GM18867 (cell line): ENCODE measurements at regions not wholly inside any gene's neighbourhood (a gene's known extent, or its start where the extent isn't known, plus 50 kb on each side); places are given as distances from the start of the nearest gene placed in this dataset.

ENCODE experiments used
- ATAC-seq: cut with Tn5 transposase; IDR thresholded peaks from one replicate; pipeline ENCODE4 v1.9.1; 2021; ENCODE audit warnings: mild to moderate bottlenecking, moderate library complexity; ENCODE audit not compliant: unreplicated experiment

GRCh38 chr2:59012234-59012633 lies 771.1 kb upstream of the FANCL start:
- no peak for ATAC-seq

DNA sequence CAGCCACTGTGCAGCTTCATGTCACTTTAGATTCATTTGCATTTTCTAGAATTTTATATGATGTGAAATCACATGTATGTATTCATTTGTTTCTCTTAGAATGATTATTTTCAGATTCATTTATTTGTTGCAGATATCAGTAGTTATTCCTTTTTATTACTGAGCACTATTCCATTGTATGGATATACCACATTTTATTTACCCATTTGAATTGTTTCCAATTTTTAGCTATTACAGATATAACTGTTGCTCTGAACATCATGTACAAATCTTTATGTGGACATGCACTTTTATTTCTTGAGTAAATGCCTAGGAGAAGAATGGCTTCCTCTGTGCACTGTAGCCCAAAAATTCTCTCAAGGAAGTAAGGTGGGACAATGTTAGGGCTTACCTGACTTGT lies 767.8 kb upstream of the FANCL start:
- no peak for ATAC-seq

- no peak for ATAC-seq
Observed at GRCh38 chr2:59005836-59006615, 764.9 kb upstream of the FANCL start.

GRCh38 chr2:59004621-59005020 lies 763.5 kb upstream of the FANCL start:
- no peak for ATAC-seq

GRCh38 chr2:59000796-59001195 lies 759.7 kb upstream of the FANCL start:
- no peak for ATAC-seq

DNA sequence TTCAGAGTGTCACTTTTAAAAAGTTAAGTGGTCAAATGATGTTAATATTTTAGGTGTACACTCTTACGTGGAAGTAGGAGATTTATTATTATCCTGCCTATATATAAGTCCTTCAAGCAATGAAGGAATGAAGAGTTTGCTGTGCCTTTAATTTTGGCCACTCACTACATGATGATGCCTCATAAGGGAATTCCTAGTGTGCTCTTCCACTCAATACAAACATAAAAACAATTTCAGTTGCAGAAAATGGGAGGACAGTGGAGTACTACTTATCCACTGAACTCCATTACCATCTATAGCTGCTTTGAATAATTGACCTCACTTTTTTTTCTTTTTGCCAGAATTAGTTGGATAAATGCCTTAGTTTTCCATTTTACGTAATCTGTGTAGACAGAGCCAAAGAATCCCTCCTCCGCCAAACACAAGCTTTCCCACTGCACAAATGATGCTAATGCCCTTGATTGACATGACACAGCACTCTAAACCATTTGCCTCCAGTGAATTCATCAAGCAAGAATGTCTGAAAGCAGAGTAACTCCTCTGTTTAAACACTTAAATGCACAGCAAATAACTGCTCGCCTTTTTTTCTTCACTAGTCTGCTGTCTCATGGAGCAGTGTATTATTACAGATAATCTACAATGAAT lies 751.1 kb upstream of the FANCL start:
- no peak for ATAC-seq

DNA sequence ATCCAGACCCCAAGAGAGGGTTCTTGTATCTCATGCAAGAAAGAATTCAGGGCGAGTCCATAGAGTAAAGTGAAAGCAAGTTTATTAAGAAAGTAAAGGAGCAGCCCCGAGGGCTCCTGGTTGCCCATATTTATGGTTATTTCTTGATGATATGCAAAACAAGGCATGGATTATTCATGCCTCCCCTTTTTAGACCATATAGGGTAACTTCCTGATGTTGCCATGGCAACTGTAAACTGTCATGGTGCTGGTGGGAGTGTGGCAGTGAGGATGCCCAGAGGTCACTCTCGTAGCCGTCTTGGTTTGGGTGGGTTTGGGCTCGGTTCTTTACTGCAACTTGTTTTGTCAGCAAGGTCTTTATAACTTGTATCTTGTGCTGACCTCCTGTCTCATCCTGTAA lies 750.2 kb upstream of the FANCL start:
- ATAC-seq: no peak

GRCh38 chr2:58985541-58985940 lies 744.4 kb upstream of the FANCL start:
- no peak for ATAC-seq

DNA sequence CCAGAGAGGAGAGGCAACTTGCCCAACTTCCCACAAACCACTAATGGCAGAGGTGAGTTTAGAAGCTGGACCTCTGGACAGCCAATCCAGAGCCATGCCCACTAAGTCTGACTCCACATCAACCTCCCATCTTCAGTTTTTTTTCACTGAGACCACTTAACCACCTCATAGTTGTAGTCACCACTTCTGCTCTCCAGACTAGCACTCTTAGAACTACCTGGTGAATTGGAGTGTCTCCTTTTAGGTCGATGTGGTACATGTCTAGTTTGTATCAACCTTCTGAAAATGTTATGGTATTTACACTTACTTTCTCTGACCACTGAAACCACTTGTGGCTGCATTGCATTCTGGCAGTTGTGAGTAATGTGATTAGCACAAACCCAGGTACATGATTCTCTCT lies 743.6 kb upstream of the FANCL start:
- no peak for ATAC-seq

GRCh38 chr2:58983111-58983510 lies 742.0 kb upstream of the FANCL start:
- no peak for ATAC-seq

- ATAC-seq: no peak
Observed at GRCh38 chr2:58981237-58981636, 740.1 kb upstream of the FANCL start.

DNA sequence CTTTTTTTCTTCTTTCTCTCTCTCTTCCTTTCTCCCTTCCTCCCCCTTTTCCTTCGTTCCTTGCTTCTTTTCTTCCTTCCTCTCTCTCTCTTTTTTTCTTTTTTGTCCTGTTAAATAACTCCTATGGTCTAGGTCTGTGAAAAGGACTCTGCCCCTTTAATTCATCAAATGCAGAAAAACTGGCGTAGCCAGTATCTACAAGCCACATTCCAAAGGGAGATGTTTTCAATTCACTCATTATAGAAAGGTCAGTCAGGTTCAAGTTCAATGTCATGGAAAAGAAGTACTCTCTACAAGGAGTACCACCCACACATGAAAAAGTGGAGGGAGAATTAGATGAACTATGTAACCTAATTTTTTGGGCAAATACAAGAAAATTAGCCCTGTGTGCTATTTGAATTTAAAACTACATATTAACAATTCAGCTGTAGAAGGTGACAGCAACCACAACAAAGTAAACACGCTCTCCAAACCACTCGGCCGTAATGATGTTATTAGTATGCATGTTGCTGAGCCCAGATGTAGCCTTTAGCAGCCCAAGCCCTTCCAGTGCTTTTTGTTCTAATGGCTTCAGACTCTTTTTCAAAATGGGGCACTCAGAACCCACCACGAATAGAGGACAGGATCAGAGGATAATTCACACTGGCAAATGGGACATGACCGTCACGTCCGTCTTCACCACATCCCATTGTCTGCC lies 735.4 kb upstream of the FANCL start:
- ATAC-seq: no peak

GRCh38 chr2:58974881-58975280 lies 733.8 kb upstream of the FANCL start:
- ATAC-seq: no peak

DNA sequence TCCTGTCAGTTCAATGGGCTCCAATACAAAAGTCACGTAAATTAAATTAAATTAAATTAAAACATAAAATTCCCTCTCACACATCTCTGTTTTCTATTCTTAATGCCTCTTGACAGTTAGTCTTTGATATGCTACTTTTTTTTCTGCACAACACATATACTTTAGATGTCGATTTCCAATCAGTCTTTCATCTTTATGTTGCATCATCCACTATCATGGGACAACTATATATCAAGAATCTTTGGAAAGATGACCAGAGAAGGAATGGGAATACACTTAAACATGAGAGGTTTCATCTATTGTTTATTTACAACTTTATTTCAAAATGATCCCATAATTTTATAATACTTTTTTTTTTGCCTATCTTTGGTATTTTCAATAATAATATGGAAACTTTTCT lies 733.3 kb upstream of the FANCL start:
- ATAC-seq: no peak

GRCh38 chr2:58973811-58974281 lies 732.7 kb upstream of the FANCL start:
- ATAC-seq: no peak

DNA sequence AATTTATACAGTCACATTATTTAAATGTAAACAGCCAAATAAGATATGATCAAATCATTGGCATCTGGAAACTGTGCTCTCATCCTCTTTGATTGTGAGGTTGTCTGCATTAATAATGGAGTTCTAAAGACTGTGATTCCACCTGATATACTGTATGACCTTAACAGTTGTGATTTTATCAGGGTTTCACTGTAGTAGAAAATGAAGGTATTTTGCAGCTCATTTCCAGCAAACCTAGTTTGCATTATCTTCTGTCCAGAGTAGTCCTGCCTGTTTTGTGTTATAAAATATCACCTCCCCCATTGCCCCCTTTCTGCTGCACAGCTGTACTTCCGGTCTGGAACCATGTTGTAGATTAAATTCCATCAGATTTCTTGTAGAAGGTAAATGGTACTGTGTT lies 731.6 kb upstream of the FANCL start:
- no peak for ATAC-seq

DNA sequence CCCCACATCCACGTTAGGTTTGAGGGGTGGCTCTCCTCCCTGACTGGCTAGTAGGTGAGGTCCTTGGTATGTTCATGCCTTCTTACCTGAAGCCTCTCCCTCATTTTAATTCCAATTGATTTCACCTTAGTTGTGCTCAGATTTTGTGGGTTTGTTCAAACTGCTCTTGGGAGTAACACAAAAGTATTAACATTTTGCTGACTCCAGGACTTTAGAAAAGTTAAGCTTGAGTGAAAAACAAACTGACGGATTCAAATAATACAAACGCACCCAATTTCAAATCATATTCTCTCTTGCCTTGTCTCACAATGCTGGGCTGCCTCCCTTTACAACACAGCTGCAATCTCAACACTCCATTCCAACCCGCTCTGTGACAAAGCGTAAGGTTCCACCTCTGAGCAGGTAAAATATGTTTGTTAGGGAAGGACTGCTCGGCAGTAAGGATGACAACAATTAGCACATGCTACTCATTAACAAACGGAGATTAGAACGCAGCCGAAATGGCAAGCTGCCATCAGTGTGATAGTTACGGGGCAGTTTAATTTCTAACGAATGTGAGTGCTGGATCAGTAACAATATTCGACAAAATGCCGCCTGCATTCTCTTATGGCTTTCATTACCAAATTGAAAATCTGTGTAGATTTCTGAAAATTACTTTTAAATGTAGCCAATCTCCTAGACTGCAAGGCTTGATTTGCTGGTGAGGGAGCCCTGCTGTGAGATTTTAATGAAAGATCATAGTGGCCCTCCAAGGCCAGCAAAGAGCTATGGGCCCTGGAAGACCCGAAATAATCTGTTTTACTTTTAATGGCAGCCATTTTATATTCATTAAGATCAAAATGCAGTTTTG lies 730.6 kb upstream of the FANCL start:
- ATAC-seq: no peak

- no peak for ATAC-seq
Observed at GRCh38 chr2:58970365-58970764, 729.2 kb upstream of the FANCL start.

DNA sequence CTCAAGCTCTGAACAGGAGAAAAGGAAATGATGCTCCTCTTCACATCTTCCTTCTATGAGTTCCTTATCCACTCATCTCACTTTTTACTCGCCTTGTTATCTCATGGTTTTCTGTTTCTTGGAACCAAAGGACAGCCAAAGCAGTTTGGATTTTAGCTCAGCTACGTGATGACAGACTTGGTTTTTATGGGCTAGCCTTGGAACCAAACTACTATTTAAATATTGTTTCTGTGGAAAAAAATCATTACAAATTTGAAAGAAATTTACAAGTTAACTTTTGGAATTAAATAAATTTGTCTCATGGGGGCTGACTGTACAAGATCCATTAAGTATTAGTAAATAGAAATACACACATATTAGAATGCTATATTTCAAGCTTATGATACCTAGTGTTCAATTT lies 727.8 kb upstream of the FANCL start:
- ATAC-seq: no peak

GRCh38 chr2:58967736-58968135 lies 726.6 kb upstream of the FANCL start:
- no peak for ATAC-seq

DNA sequence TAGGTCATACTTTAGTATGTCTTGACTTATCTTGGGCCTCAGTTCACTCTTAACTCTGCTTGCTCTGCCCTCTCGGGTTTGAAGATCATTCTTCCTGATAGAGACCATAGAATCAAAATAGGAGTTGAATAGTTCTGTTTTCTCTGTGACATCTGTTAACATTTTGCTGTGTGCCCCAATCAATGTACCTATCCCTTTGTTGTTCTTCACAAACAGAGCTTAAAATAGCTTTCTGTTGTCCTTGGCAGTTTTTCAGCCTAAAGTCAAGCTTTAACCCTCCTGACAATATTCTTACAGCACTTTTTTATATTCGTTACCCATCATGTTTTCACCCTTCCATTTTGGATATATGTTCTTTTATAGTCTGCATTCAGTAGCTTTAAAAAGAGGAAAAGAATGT lies 724.5 kb upstream of the FANCL start:
- no peak for ATAC-seq
